T-helper 1 cell treated with Interleukin-12 subunit alpha and Interleukin-12 subunit beta and Interleukin-4 antibody, amounts not matched to agents 30 ng/mL and 1 ng/mL, for 36 hours (primary cell): ENCODE measurements at regions not wholly inside any gene's neighbourhood (a gene's known extent, or its start where the extent isn't known, plus 50 kb on each side); places are given as distances from the start of the nearest gene placed in this dataset.
"Not testable (repeated sequence)": the region's sequence is repeated elsewhere in the genome, so short reads cannot be mapped to it uniquely, and the experiment has no call there.

Experiments
- intact Hi-C: fragments of 100-400 bp; cut with micrococcal nuclease; formaldehyde crosslinking; loops from one replicate; pipeline ENCODE4 v1.15.1; 2024

DNA sequence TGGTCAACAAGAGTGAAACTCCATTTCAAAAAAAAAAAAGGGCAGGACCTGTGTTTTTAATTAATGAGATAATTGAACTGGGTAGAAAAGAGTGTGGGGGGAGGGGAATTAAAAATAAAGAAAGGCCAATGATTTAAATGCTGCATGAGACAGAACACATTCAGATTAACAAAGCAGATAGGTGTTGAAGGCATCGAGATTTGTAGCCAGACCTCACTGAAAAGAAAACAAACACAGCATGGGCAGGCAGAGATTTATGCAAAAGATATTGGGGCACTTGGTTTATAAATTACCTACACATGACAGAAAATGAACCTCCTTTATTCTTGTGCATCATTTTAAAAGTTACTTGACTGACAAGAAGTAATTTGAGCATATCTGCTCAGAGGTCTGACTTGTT is 354.0 kb upstream of the API5 start:
- intact Hi-C loops: no loop called here

DNA sequence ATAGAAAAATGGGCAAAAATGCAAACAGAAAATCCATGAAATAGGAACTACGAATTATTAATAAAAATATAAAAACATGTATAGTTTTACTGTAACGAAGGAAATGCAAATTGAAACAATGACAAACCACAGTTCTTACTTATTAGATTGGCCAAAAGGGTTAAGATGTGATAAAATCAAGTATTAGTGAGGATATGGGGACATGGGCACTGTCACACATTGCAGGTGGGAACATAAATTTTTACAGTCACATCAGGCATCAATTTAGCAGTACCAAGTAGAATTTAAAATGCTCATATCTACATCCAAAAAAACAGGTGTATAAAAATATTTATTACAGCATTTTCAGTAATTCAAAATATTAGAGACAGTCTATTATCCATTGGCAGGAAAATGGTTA is 353.2 kb upstream of the API5 start:
- intact Hi-C loops: no loop called here

DNA sequence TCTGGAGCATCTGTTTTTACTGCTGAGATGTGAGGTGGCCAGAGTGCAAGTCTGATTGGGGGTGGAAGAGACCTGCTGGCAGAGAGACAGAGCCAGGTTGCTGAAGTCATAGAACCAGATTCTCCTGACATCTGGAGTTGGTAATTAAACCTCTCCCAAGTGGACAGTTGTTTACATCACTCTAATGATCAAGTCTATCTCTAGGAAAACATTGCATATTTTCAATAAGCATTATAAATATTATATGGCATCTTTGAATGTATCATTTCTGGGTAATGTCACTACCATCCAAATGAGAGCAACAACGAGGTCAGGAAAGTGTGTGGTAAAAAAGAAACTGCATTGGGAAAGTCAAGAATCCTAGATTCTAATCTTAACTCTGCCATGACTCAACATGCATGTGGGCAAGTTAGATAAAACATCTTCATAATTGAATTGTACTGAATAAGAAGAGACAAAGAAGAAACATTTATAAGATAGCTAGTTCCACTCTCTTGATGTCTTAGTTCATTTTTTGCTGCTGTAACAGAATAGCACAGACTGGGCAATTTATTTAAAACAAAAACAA is 351.2 kb upstream of the API5 start:
- intact Hi-C loops: no loop called here

DNA sequence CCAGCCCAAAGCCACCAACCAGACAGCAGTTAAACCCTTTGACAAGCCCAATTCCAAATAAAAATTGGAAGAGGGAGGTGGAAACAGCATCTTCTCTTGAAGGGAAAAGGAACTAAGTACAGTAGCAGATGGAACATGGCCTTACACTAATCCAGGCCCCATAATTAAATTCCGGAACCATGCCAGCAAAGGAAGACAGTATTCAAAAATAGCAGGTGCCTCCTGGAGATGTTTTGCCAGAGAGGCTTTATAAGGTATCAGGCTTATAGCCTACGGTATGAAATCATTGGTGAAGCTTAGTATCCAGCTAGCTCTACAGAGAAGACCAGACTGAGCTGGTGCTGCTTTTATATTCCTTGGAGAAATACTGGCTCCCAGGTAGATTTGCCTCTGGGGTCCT is 344.1 kb upstream of the API5 start:
- intact Hi-C loops: no loop called here

DNA sequence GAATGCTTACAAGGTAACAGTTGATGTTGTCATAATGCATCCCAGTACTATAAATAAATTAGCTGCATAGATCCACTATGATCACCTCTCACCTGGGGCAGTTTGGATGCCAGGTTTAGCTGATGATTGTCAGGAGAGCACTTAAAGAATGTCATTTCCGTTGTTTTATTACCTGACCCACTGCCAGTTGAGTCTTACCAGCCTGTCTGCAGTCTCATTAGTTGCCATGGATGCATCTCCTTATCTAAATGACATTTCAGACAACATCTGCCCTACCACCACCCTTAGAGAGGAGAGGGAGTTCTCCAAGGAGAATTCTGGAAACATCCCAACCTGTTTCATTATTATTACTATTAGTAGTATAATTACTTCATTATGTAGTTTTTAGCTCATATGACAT is 339.1 kb upstream of the API5 start:
- intact Hi-C loops: no loop called here

DNA sequence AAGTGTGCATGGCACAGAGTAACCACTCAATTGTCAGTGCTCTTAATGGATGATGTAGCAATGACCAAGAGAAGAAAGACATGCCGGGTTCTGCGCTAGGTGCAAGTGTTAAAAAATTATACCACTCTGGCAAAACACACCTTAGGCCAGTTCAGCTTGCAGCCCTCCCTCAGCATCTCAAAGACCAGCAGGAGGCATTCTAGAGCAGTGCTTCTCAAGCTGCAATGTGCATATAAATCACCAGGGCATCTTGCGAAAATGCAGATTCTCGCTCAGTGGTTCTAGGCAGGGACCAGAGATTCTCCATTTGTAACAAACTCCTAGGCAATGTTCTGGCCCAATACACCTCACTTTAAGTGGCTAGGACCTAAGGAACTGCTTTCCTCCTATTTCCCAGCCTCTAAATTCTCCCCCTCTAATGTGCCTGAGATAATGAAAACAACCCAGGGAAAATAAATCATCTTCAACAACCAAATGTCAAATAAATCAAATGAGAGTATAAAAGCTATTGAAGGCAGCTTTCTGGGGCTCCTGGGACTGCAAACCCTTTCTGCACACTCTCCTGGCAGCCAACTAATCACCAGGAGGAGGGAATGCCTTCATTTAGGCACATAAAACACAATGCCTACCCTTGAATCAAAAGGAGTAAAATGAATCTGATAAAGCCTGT is 337.2 kb upstream of the API5 start:
- intact Hi-C loops: no loop called here

DNA sequence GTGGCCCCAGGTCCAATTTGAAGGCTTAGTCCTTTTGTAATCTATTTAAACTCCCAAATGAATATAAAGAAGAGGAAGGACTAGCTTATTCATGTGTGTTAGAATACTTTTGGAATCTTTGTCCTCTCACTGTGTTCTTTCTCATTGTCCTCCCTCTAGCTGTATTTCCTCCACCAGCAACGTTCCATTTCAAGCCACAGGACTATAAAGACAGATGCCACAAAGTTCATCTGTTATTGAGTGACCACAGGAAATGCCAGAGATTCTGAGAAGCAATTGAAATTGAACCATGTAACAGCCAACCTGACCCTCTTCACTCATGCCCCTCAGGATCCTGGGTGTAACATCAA is 336.6 kb upstream of the API5 start:
- intact Hi-C loops: no loop called here

DNA sequence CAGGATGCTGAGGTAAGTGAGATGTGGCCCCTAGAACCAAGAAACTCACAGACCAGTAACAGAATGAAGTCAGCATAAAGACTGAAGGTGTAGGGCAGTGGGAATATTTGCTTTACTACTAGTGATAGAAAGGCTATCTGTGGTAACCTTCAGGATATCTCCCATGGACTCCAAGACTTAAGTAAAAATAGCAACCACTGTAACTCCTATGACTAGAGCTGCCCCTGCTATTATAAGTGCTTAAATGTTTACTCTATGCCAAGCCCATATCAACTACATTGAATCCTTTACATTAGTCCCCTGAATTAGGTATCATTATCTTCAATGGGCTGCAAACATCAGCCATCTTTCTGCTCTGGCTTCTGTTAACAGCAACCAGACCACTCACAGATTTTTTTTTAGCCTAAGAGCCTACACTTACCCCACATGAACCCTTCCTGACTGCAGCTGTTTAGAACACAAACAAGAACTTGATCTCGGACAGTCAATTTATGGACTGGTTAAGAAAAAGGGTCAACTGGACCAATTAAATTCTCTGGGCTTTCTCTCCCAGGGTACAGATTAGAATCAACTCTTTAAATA is 335.1 kb upstream of the API5 start:
- intact Hi-C loops: no loop called here

DNA sequence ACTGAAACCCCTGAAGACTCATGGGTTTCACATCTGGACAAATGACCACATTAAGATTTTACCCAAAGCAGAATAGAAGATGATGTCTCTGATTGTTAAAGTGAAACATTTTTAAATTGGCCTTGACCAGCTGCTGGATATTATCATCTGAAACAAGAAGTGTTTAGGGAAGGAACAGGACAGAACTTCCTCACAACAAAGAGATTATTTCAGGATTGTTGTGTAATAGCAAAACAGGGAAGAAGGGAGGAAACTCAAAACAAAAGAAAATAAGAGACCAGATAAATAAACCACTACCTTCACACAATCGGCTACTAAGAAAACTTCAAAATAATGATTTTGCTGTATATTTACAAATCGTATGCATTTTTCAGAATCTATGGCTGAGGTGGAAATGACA is 319.2 kb upstream of the API5 start:
- intact Hi-C loops: no loop called here

DNA sequence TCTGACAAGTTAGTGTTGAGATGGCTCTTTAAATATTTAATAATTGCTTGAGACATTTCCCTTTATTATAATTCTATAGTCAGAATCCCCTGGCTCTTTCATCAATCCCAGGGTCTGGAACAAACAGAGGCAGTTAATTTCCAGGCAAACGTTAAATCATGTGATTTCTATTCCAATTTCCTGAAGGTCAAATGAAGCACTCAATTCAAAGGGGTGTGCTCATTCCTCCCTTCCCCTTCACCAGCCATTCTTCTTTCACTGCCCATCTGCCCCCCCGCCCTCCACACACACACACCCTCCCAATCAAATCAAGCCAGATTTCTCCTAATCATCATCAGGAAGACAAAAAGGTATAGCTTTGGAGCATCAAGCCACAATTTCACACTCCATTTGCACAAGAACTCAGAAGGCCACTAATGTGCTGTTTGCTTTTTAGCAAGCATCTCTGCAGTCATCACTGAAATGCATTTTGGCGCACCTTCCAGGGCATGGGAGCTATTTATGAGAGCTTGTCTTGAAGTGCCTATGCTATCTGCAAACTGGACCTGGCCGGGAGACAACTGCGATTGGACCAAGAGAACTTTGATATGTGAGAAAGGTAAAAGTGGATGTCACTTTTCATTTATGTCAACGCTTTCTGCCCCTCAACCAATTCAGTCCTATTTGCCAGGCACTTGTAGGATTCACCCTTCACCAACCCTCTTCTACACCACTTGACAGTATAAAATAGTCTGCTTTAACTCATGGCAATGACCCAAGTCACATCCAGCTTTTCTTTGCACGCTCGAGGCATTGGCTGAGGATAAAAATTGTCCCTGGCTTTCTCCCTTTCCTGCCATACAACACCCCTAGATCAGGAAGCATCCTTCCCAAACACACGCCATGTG is 315.1 kb upstream of the API5 start:
- intact Hi-C loops: no loop called here

DNA sequence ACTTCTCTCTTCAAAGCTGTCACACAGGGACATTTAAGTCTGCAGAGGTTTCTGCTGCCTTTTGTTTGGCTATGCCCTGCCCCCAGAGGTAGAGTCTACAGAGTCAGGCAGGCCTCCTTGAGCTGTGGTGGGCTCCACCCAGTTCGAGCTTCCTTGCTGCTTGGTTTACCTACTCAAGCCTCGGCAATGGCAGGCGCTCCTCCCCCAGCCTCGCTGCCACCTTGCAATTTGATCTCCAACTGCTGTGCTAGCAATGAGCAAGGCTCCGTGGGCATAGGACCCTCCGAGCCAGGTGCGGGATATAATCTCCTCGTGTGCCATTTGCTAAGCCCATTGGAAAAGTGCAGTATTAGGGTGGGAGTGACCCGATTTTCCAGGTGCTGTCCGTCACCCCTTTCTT is 306.9 kb upstream of the API5 start:
- intact Hi-C loops: not testable (repeated sequence)

DNA sequence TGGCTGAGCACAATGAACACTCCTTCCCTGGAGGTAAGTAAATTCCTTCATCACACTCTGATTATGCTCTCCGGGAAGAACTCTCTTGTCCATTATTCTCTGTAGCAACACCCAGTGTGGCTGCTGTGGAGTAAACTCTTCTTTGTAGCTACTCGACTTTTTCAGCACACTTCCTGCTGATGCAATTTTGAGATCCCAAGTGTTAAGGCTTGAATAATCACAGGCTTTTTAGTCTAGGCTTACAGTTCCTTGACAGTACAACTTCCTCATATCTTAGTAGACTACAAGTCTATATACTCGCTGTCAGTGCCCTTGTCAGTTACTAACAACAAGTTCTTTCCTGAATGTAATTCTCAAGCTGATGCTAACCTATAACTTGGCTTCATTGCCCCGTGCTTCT is 301.8 kb upstream of the API5 start:
- intact Hi-C loops: no loop called here

DNA sequence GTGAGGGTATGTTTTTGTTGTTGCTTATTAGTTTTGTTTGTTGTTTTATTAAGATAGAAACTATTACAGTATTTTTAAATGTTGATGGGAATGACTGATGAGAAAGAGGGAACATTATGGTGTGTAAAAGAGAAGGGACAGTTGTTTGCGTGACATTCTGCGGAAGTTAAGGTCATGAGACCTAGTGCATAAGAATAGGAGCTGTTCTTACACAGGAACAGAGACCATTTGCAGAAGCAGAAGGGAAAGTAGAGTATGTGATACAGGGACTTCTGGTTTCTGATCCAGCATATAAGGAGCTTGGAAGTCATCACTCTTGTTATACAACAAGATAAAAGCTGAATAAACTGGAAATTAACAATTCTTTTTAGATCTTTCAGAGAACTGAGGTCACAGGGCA is 299.2 kb upstream of the API5 start:
- intact Hi-C loops: no loop called here

DNA sequence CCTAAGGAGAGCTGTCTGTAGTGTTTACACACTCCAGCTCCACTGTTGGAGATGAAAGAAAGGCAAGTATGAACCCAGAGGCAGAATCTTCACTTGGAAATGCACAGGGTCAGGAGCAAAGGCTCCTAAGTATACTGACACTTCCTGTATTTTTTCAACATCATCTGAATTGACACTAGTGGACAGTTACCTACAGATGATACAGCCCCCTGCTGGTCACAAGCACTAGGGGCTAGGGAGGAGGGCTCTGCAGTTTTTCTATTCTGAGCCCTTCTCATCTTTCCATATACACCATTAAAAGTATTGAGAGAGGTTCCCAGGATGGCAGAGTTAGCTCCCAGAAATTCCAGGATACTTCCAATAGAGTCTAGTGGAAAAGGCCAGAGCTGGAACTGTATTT is 290.3 kb upstream of the API5 start:
- intact Hi-C loops: no loop called here

DNA sequence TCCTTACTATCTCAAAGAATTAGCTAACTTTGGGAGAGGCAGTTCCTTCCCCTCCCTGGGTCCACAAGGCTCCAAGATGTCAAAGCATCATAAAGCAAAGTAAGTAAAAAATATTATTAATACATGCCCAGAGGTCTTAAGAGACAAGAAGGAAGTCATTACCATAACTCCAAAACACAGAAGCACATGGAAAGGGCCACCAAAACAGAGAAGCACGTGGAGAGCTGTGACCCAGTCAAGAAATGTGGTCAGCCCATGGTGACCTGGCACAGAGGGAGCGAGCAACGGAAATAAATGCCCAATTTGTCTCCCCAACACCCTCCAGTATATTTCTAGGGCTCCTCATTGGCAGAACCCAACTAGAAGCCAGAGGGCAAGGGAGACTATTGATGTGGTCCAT is 277.5 kb upstream of the API5 start:
- intact Hi-C loops: no loop called here

DNA sequence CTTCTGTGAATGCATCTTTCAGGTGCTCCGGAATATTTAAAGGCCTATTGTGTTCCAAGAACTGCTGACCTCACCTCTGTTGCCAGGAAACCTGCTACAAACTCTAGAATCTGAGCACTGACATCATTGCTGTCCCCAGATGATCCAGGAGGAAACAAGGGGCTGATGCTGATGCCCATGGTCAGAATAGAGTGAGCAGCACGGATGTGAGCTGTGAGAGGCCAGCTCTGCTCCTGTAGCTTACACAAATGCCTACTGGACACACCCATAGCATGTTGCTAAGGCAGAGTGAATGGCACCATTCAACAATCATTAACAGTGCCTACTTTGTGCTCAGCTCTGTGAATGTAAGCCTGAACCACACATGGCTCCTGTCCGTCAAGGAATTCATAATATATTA is 276.7 kb upstream of the API5 start:
- intact Hi-C loops: no loop called here

DNA sequence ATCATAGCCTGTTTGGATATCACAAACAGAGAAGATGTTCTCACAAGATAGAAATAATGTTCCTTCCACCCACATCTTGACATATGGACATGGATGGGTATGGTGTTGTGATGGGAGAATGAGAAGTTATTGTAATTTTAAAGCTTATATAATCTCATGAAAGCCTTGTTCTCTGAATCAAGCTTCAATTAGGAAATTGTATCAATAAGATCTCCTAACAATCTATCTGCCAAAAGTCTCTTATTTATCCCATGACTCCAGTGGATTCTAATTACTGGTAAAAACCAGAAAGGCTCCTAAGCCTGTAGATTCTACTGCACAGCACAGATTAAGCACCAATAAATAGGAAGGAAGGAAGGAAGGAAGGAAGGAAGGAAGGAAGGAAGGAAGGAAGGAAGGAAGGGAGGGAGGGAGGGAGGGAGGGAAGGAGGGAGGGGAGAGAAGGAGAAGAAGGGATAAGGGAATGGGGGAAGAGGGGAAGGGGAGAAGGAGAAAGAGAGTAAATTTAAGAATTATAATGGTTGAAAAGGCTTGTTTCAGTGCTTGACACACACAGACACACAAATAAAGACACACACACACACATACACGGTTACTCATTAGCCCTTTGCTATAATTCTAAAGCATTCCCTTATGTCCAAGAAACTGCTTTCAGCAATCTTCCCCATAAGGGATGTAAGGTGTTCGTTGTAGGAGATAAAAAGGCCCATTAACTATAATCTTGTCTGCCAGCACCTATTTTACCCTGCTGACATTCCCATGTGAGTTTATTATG is 258.0 kb upstream of the API5 start:
- intact Hi-C loops: no loop called here

DNA sequence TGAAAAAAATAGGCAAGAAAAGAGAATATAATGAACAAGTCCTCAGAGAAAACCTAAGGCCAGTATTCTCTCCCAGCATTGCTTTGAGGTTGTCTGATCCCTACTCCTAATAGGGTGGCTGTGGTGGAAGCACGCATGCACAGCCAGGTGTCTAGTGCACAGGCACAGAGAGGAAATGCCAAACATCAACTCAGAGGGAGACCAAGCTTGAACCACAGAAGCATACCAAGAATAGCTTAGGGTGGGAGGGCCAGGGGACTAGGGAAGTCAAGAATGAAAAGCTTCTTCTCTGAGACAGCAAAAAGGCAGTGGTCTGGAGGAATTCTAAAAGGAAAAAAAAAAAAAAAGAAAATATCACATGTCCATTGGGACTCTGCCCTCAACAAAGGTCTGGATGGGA is 244.1 kb upstream of the API5 start:
- intact Hi-C loops: no loop called here

DNA sequence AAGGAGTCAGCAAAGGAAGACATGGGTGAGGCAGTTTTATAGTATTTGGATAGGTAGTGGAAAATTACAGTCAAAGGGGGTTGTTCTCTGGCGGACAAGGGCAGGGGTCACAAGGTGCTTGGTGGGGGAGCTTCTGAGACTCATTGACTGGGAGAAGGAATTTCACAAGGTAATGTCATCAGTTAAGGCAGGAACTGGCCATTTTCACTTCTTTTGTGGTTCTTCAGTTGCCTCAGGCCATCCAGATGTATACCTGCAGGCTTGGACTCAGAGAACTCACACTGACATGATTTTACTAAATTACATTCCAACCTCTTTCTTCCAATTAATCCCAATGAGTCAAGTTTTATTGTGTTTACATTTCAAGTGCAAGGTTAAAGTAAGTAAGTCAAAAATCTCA is 240.5 kb upstream of the API5 start:
- intact Hi-C loops: no loop called here

DNA sequence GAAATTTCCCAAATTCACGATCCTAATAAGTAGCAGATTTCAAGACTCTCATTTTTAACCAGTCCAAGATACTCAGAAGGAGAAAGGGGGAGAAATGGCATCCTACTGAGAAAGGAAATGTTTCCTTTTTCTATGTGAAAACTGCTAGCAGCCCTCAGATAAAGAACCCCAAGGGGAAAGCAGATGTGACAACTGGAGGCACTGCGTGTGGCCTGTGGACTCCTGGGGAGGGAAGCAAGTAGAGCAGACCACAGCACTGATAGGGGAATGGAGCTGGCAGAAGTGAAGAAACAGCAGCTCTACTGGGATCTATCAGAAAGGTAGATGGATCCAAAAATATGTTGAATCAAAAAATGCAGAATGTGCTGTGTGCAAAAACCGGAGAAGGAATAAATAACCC is 239.7 kb upstream of the API5 start:
- intact Hi-C loops: no loop called here

DNA sequence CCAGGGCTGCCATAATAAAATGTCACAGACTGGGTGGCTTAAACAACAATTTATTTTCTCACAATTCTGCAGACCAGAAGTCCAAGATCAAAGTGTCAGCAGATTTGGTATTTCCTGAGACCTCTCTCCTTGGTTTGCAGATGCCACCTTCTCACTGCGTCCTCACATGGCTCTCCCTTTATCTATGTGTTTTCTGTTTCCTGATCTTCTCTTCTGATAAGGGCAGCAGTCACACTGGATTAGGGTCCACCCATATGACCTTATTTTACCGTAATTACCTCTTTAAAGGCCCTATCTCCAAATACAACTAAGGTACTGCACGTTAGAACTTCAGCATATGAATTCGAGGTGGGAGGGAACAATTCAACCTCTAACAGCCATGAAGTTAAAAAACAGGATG is 238.9 kb upstream of the API5 start:
- intact Hi-C loops: no loop called here

DNA sequence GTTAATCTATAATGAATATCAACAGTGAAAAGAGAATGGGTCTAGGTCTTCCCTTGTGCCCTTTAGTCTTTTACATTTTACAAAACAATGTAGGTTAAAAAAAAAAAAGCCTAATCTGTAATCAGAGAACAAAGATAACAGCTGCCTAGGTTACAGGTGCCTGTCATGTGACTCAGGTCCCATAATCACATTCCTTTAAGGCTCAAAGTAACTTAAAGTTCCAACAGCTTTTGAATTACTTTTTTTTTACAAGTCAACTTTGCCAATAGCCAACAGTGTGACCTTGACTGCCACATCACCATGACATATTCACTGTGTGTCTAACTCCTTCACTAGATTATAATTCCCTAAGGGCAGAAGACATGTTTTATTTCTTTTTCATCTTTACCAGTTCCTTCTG is 237.0 kb upstream of the API5 start:
- intact Hi-C loops: no loop called here
